GM23248 (cell line): ENCODE measurements at regions not wholly inside any gene's neighbourhood (a gene's known extent, or its start where the extent isn't known, plus 50 kb on each side); places are given as distances from the start of the nearest gene placed in this dataset.

ENCODE experiments used
- DNase-seq: peaks from one replicate; pipeline ENCODE4 v3.0.0-alpha.2; 2015
- H2AFZ ChIP-seq: fragments of 200-600 bp; sonication (generic); 2 replicates; pipeline ENCODE4 v1.6.1; 2016; ENCODE audit warnings: antibody characterized with exemption
- H3F3A ChIP-seq: fragments of 200-600 bp; sonication (generic); 2 replicates; pipeline ENCODE4 v1.6.1; 2016; ENCODE audit warnings: mild to moderate bottlenecking, antibody characterized with exemption, mixed run types; ENCODE audit not compliant: insufficient read depth
- H3K27ac ChIP-seq: fragments of 200-600 bp; sonication (generic); 2 replicates; pipeline ENCODE4 v1.5.1; 2016; ENCODE audit warnings: mild to moderate bottlenecking
- H3K27me3 ChIP-seq: fragments of 200-600 bp; sonication (generic); replicated peaks from 2 replicates; pipeline ENCODE4 v1.6.1; 2016; ENCODE audit warnings: mild to moderate bottlenecking; ENCODE audit not compliant: insufficient read depth
- H3K36me3 ChIP-seq: fragments of 200-600 bp; sonication (generic); 2 replicates; pipeline ENCODE4 v1.6.1; 2016; ENCODE audit warnings: low read depth, mild to moderate bottlenecking
- H3K4me1 ChIP-seq: fragments of 200-600 bp; sonication (generic); 2 replicates; pipeline ENCODE4 v1.6.1; 2016; ENCODE audit warnings: mild to moderate bottlenecking; ENCODE audit not compliant: insufficient read depth
- H3K4me2 ChIP-seq: fragments of 200-600 bp; sonication (generic); one replicate; pipeline ENCODE4 v1.6.1; 2016; ENCODE audit warnings: mild to moderate bottlenecking; ENCODE audit not compliant: unreplicated experiment
- H3K4me3 ChIP-seq: fragments of 200-600 bp; sonication (generic); 2 replicates; pipeline ENCODE4 v1.5.1; 2016; ENCODE audit warnings: mild to moderate bottlenecking
- H3K79me2 ChIP-seq: fragments of 200-600 bp; sonication (generic); 2 replicates; pipeline ENCODE4 v1.6.1; 2016; ENCODE audit warnings: mild to moderate bottlenecking; ENCODE audit not compliant: insufficient read depth
- H3K9ac ChIP-seq: fragments of 200-600 bp; sonication (generic); 2 replicates; pipeline ENCODE4 v1.6.1; 2016; ENCODE audit warnings: mild to moderate bottlenecking
- H3K9me2 ChIP-seq: fragments of 200-600 bp; sonication (generic); 2 replicates; pipeline ENCODE4 v1.6.1; 2016; ENCODE audit warnings: mixed run types, mild to moderate bottlenecking, moderate library complexity; ENCODE audit not compliant: insufficient read depth
- H3K9me3 ChIP-seq: fragments of 200-600 bp; sonication (generic); one replicate; pipeline ENCODE4 v1.6.1; 2017; ENCODE audit warnings: low read depth
- H4K20me1 ChIP-seq: fragments of 200-600 bp; sonication (generic); 2 replicates; pipeline ENCODE4 v1.6.0; 2016; ENCODE audit not compliant: insufficient read depth
- EZH2 ChIP-seq: fragments of 200-600 bp; sonication (generic); IDR thresholded peaks from 2 replicates; pipeline ENCODE4 v1.6.1; 2018; ENCODE audit warnings: antibody characterized with exemption, mild to moderate bottlenecking; ENCODE audit not compliant: insufficient read depth, poor library complexity, severe bottlenecking
- EZH2phosphoT487 ChIP-seq: fragments of 200-600 bp; sonication (generic); IDR thresholded peaks from 2 replicates; pipeline ENCODE4 v1.6.1; 2018; ENCODE audit warnings: antibody characterized with exemption, moderate library complexity, mild to moderate bottlenecking, low read depth; ENCODE audit not compliant: insufficient read depth
- WGBS, 2 experiments: methylation state at CpG; one replicate each; pipeline ENCODE4 v1.1.6; 2015 to 2017; ENCODE audit warnings: low lambda C conversion rate in 2 of 2, low coverage in 1 of 2; ENCODE audit errors: missing lambda C conversion rate in 2 of 2; 5-methylcytosine and 5-hydroxymethylcytosine counted together
- in situ Hi-C: fragments of 300-500 bp; cut with MboI; formaldehyde crosslinking; loops from 2 replicates; pipeline ENCODE4 v1.15.0; 2020

DNA sequence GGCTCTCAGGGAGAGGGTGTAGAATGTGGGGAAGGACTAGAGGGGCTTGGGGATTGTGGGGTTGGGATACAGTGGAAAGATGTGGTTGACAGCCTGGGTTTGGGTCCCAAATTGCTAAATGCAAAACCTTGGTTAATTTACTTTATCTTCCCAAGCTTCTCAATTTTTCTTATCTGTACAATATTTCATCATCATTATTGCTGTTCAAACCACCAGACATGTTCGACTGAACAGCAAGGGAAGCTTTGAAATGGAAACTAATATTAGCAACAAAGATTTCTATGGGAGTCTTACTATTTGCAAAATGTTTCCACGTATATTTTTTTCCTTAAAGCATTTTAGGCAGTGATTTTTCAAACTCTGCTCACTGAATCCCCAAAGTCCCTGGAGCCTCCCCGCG lies 67.0 kb upstream of the KAZN start:
- Histone ChIP-seq H3K36me3 (no peaks in the 10 kb centered on the region), H3K9me3 (no peaks in the 10 kb centered on the region), H3K9ac (no peak overlapping the region), H3K27me3 (no peaks in the 10 kb centered on the region), H3K9me2 (no peaks in the 10 kb centered on the region), H3K4me2 (no peak overlapping the region), H3K4me1 (no peaks in the 10 kb centered on the region), H4K20me1 (no peaks in the 10 kb centered on the region), H2AFZ (no peak overlapping the region), H3F3A (no peaks in the 10 kb centered on the region), H3K4me3 (no peak overlapping the region), H3K27ac (no peak overlapping the region), H3K79me2 (no peaks in the 10 kb centered on the region)
- TF ChIP-seq EZH2: no peak
- TF ChIP-seq EZH2phosphoT487: no peak
- in situ Hi-C loops: no loop called here
- DNase-seq: no peak
- 92 to 93% methylated on average over 4 of the region's 4 CpGs for WGBS, 2 experiments

DNA sequence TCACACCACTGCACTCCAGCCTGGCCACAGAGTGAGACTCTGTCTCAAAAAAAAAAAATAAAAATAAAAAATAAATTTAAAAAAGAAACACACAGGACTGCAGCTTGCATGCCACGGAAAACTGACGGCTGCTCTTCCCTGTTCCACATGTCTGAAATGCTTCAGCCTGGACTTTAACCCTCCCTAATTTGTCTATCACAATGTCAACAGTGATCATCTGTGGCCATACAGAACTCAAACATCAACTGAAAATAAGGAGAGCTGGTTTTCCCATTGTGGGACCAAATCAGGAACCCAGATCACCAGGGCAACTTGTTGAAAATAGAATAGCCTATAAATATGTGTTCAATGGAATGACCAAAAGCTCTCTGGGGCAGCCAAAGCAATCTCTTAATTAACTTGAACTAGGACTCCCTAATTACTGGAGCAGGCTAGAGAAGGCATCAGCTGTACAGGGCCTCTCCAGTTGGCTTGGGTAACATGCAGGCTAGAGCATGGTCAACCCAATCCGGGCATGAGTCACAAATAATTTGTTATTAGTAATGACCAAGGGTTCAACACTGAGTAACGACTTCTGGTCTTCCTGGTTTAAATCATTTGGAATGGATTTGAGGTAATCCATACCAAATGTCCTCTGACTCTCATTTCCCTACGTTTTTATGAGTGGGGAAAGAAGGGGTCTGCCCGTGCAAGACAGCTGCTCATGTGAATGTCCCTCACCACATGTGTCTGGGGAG lies 62.7 kb upstream of the KAZN start:
- peak; percentile 8 for DNase-seq
- no peak overlapping the region for H3K27ac ChIP-seq
- no peaks in the 10 kb centered on the region for H4K20me1 ChIP-seq
- no peak overlapping the region for H3K9ac ChIP-seq
- no peaks in the 10 kb centered on the region for H3K4me1 ChIP-seq
- no peak overlapping the region for H3K4me3 ChIP-seq
- 58 to 61% methylated on average over 6 of the region's 6 CpGs for WGBS, 2 experiments
- no peak overlapping the region for H2AFZ ChIP-seq
- in situ Hi-C loops: no loop called here
- TF ChIP-seq EZH2 (no peak), EZH2phosphoT487 (no peak)
- no peaks in the 10 kb centered on the region for H3K9me2 ChIP-seq
- no peak overlapping the region for H3K4me2 ChIP-seq
- no peaks in the 10 kb centered on the region for H3K9me3 ChIP-seq
- no peaks in the 10 kb centered on the region for H3K27me3 ChIP-seq
- H3F3A ChIP-seq: no peaks in the 10 kb centered on the region
- no peaks in the 10 kb centered on the region for H3K36me3 ChIP-seq
- H3K79me2 ChIP-seq: no peaks in the 10 kb centered on the region

DNA sequence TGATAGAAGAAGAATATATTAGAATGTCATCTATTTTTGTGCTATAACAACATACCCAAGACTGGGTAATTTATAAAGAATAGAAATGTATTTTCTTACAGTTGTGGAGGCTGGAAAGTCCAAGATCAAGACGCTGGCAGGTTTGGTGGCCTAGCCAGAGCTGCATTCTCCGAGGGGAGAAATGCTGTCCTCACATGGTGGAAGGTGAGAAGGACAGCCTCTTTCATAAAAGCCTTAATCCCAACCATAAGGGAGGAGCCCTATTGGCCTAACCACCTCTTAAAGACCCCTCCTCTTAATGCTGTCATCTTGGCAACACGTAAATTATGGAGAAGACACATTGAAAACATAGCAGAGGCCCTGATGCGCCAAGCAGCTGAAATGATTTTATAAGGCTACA lies 60.1 kb upstream of the KAZN start:
- Histone ChIP-seq H3K9me2 (no peaks in the 10 kb centered on the region), H4K20me1 (no peaks in the 10 kb centered on the region), H3K9ac (no peak overlapping the region), H3K4me2 (no peak overlapping the region), H3K27ac (no peak overlapping the region), H3K4me1 (peaks cover 5% of the 10 kb centered on the region; the same call in 1 of the 2 replicates), H3K79me2 (no peaks in the 10 kb centered on the region), H3K27me3 (no peaks in the 10 kb centered on the region), H3F3A (peaks cover 4% of the 10 kb centered on the region; the same call in 1 of the 2 replicates), H2AFZ (no peak overlapping the region), H3K4me3 (no peak overlapping the region), H3K9me3 (no peaks in the 10 kb centered on the region), H3K36me3 (no peaks in the 10 kb centered on the region)
- in situ Hi-C loops: no loop called here
- DNase-seq: no peak
- 88 to 97% methylated on average over 4 of the region's 4 CpGs for WGBS, 2 experiments
- no peak for TF ChIP-seq EZH2phosphoT487
- TF ChIP-seq EZH2: no peak

- Histone ChIP-seq H3F3A (peaks cover 11% of the 10 kb centered on the region; the same call in 1 of the 2 replicates), H3K4me3 (no peak overlapping the region)
Measured at GRCh38 chr1:14539309-14539708, 59.2 kb upstream of the KAZN start.

More at GRCh38 chr1:14539309-14539708, 59.2 kb upstream of the KAZN start:
- Histone ChIP-seq H3K4me2 (no peak overlapping the region), H3K79me2 (no peaks in the 10 kb centered on the region), H2AFZ (no peak overlapping the region), H4K20me1 (no peaks in the 10 kb centered on the region), H3K27me3 (no peaks in the 10 kb centered on the region), H3K9me2 (no peaks in the 10 kb centered on the region), H3K9ac (no peak overlapping the region), H3K4me1 (peaks cover 13% of the 10 kb centered on the region), H3K9me3 (no peaks in the 10 kb centered on the region), H3K27ac (no peak overlapping the region), H3K36me3 (no peaks in the 10 kb centered on the region)
- DNase-seq: no peak
- 82 to 88% methylated on average over 3 of the region's 3 CpGs for WGBS, 2 experiments
- in situ Hi-C loops: no loop called here
- TF ChIP-seq EZH2 (no peak), EZH2phosphoT487 (no peak)
